ENCODE measurements at regions not wholly inside any gene's neighbourhood (a gene's known extent, or its start where the extent isn't known, plus 50 kb on each side); places are given as distances from the start of the nearest gene placed in this dataset.

- H3K27me3 ChIP-seq (ENCODE audit: control insufficient read depth in 2 of 2, insufficient read depth in 2 of 2, low read length in 2 of 2) = no peaks in the 10 kb centered on the region
- H3K4me2 ChIP-seq (ENCODE audit: insufficient read depth, low read length) = no peak overlapping the region
- H4K20me1 ChIP-seq (replicated peaks; ENCODE audit: control insufficient read depth, insufficient read depth, low read length) = no peaks in the 10 kb centered on the region
- no peaks in the 10 kb centered on the region for H3K79me2 ChIP-seq (ENCODE audit: control insufficient read depth, insufficient read depth, low read length)
- H3K9me1 ChIP-seq (ENCODE audit: control insufficient read depth, insufficient read depth, low read length) = no peaks in the 10 kb centered on the region
- H3K4me1 ChIP-seq (replicated peaks in 1 of 2; ENCODE audit: control insufficient read depth in 2 of 2, insufficient read depth in 2 of 2, low read length in 2 of 2) = peaks cover 45 to 60% of the 10 kb centered on the region in 2 experiments
- ATAC-seq (no peak), FAIRE-seq (no peak), DNase-seq (ENCODE audit: extremely low read depth in 1 of 4, low spot score in 3 of 4) (no peak)
- in situ Hi-C loops (cut with MboI) = loop anchor here (10.0 kb wide), 1 partner anchor 102 kb away; the partner anchor contains the start of gene JUN
- CTCF ChIA-PET (ENCODE audit: low intra/inter-chr PET ratio) = no interaction called here
- H3K27ac ChIP-seq (ENCODE audit: extremely low read depth, low read depth, low read length) = no peak overlapping the region
- no peak overlapping the region for H3K4me3 ChIP-seq
- no peaks in the 10 kb centered on the region for H3K36me3 ChIP-seq (ENCODE audit: control insufficient read depth, insufficient read depth, low read length)
- H3K9me3 ChIP-seq (replicated peaks; ENCODE audit: control insufficient read depth, insufficient read depth, low read depth, low read length) = peaks cover 5% of the 10 kb centered on the region; the same call in 1 of the 2 replicates
- intact Hi-C loops (cut with micrococcal nuclease) = no loop called here
- peak overlapping the region; percentile 76; the same call in 1 of the 2 replicates for H2AFZ ChIP-seq (ENCODE audit: low read depth, low read length)
- BruUV-seq (replicated peaks) = no TSS peak
- 72% methylated on average over 4 of the region's 4 CpGs for WGBS (ENCODE audit: insufficient coverage, low coverage, missing lambda C conversion rate)
- POLR2A ChIA-PET = interaction anchor here (0.7 to 0.9 kb wide), 2 partner anchors 9 to 78 kb away, joined by 3 read pairs; no protein-coding TSS in a partner anchor
- no peak overlapping the region for H3K9ac ChIP-seq (ENCODE audit: insufficient read depth in 1 of 2, low read depth in 2 of 2, low read length in 2 of 2)
- TF ChIP-seq MBD2 (IDR thresholded peaks at IDR 0.05; ENCODE audit: borderline replicate concordance, low read depth) = no peak
- TF ChIP-seq FOS (IDR thresholded peaks at IDR 0.05; ENCODE audit: extremely low read depth, insufficient read length) = no peak
- no peak for TF ChIP-seq PRPF4 (IDR thresholded peaks at IDR 0.05; ENCODE audit: insufficient read depth, low read depth, low read length, poor library complexity, severe bottlenecking)
- no peak for TF ChIP-seq NFE2L1 (tag; IDR thresholded peaks at IDR 0.05; ENCODE audit: borderline replicate concordance, low read depth)
- TF ChIP-seq MTF1 (CRISPR knock-in tag; IDR thresholded peaks at IDR 0.05; ENCODE audit: borderline replicate concordance) = no peak
- TF ChIP-seq GABPB2 (CRISPR knock-in tag; conservative IDR thresholded peaks at IDR 0.05) = no peak
- no peak for TF ChIP-seq TAF1 (IDR thresholded peaks at IDR 0.05; ENCODE audit: control insufficient read depth, extremely low read depth, insufficient read depth, low read length, severe bottlenecking)
- TF ChIP-seq ETV1 (tag; conservative IDR thresholded peaks at IDR 0.05; ENCODE audit: low read depth) = no peak
These were observed 102.8 kb upstream of the JUN start for GRCh38 chr1:58886611-58887010.
